GM12878 (cell line): ENCODE measurements at regions not wholly inside any gene's neighbourhood (a gene's known extent, or its start where the extent isn't known, plus 50 kb on each side); places are given as distances from the start of the nearest gene placed in this dataset.

Experiments
- MEF2A ChIP-seq: IDR thresholded peaks from 2 replicates; pipeline ENCODE4 v1.6.1; 2011; ENCODE audit warnings: low read depth, mild to moderate bottlenecking, low read length, moderate library complexity; ENCODE audit not compliant: insufficient read depth
- SMC3 ChIP-seq: IDR thresholded peaks from 2 replicates; pipeline ENCODE4 v1.6.1; 2011; ENCODE audit warnings: low read length, improper control_type of control experiment, borderline replicate concordance
- TAF1 ChIP-seq: IDR thresholded peaks from 2 replicates; pipeline ENCODE4 v1.6.1; 2011; ENCODE audit warnings: mild to moderate bottlenecking, low read depth, low read length, borderline replicate concordance
- ZBTB4 ChIP-seq: fragments of 450-650 bp; formaldehyde crosslinking; IDR thresholded peaks from 2 replicates; pipeline ENCODE4 v1.4.0; 2022; ENCODE audit warnings: mild to moderate bottlenecking, moderate library complexity
- TF ChIP-seq, protein P1 (sequence below): fragments of 150-350 bp; IDR thresholded peaks from 2 replicates; pipeline ENCODE4 v1.6.1; 2016; ENCODE audit warnings: low read depth, low read length
- TF ChIP-seq, protein P2 (sequence below): IDR thresholded peaks from 2 replicates; pipeline ENCODE4 v1.6.1; 2011; ENCODE audit warnings: low read depth, low read length, improper control_type of control experiment, borderline replicate concordance

- no peak for TF ChIP-seq TAF1
- TF ChIP-seq, protein P1, sequence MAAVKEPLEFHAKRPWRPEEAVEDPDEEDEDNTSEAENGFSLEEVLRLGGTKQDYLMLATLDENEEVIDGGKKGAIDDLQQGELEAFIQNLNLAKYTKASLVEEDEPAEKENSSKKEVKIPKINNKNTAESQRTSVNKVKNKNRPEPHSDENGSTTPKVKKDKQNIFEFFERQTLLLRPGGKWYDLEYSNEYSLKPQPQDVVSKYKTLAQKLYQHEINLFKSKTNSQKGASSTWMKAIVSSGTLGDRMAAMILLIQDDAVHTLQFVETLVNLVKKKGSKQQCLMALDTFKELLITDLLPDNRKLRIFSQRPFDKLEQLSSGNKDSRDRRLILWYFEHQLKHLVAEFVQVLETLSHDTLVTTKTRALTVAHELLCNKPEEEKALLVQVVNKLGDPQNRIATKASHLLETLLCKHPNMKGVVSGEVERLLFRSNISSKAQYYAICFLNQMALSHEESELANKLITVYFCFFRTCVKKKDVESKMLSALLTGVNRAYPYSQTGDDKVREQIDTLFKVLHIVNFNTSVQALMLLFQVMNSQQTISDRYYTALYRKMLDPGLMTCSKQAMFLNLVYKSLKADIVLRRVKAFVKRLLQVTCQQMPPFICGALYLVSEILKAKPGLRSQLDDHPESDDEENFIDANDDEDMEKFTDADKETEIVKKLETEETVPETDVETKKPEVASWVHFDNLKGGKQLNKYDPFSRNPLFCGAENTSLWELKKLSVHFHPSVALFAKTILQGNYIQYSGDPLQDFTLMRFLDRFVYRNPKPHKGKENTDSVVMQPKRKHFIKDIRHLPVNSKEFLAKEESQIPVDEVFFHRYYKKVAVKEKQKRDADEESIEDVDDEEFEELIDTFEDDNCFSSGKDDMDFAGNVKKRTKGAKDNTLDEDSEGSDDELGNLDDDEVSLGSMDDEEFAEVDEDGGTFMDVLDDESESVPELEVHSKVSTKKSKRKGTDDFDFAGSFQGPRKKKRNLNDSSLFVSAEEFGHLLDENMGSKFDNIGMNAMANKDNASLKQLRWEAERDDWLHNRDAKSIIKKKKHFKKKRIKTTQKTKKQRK = no peak
- TF ChIP-seq, protein P2, sequence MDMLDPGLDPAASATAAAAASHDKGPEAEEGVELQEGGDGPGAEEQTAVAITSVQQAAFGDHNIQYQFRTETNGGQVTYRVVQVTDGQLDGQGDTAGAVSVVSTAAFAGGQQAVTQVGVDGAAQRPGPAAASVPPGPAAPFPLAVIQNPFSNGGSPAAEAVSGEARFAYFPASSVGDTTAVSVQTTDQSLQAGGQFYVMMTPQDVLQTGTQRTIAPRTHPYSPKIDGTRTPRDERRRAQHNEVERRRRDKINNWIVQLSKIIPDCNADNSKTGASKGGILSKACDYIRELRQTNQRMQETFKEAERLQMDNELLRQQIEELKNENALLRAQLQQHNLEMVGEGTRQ = no peak
- TF ChIP-seq ZBTB4 (CRISPR knock-in tag) = no peak
- no peak for TF ChIP-seq MEF2A
- TF ChIP-seq SMC3 = no peak
Observed at GRCh38 chr2:198917275-198917674, 540.5 kb downstream of the SATB2 start.
